ENCODE measurements at regions not wholly inside any gene's neighbourhood (a gene's known extent, or its start where the extent isn't known, plus 50 kb on each side); places are given as distances from the start of the nearest gene placed in this dataset.
A peak's percentile ranks its signal among the peaks of the same experiment; 100 is the strongest.

GRCh38 chr13:68523838-68524424 lies 1293.8 kb upstream of the PCDH9 start:
- TF ChIP-seq CTCF (IDR thresholded peaks at IDR 0.05; ENCODE audit: unreplicated experiment in 3 of 3): no peak
- Mint-ChIP-seq H3K9me3 (peaks cover 30% of the 10 kb centered on the region), H3K36me3 (ENCODE audit: low read depth) (no peaks in the 10 kb centered on the region), H3K4me3 (no peak overlapping the region), H3K27me3 (ENCODE audit: low read depth) (no peaks in the 10 kb centered on the region), H3K4me1 (no peaks in the 10 kb centered on the region), H3K27ac (no peak overlapping the region)

- no peaks in the 10 kb centered on the region for H3K4me1 Mint-ChIP-seq
- H3K27ac Mint-ChIP-seq: no peak overlapping the region
- H3K9me3 Mint-ChIP-seq: peaks cover 22% of the 10 kb centered on the region
- H3K4me3 Mint-ChIP-seq: no peak overlapping the region
- no peaks in the 10 kb centered on the region for H3K36me3 Mint-ChIP-seq (ENCODE audit: low read depth)
- no peaks in the 10 kb centered on the region for H3K27me3 Mint-ChIP-seq (ENCODE audit: low read depth)
- TF ChIP-seq CTCF (IDR thresholded peaks at IDR 0.05; ENCODE audit: unreplicated experiment in 3 of 3): no peak
Observed at GRCh38 chr13:68522184-68522583, 1292.0 kb upstream of the PCDH9 start.

GRCh38 chr13:68509734-68510621 lies 1279.8 kb upstream of the PCDH9 start:
- no peak for TF ChIP-seq CTCF (IDR thresholded peaks at IDR 0.05; ENCODE audit: unreplicated experiment in 3 of 3)
- Mint-ChIP-seq H3K36me3 (ENCODE audit: low read depth) (no peaks in the 10 kb centered on the region), H3K4me3 (no peak overlapping the region), H3K27ac (no peak overlapping the region), H3K9me3 (no peaks in the 10 kb centered on the region), H3K27me3 (ENCODE audit: low read depth) (no peaks in the 10 kb centered on the region), H3K4me1 (no peaks in the 10 kb centered on the region)

GRCh38 chr13:68506888-68507551 lies 1276.9 kb upstream of the PCDH9 start:
- Mint-ChIP-seq H3K36me3 (ENCODE audit: low read depth) (no peaks in the 10 kb centered on the region), H3K4me1 (no peaks in the 10 kb centered on the region), H3K9me3 (no peaks in the 10 kb centered on the region), H3K27ac (peak overlapping the region in 1 of 3 experiments; percentile 17), H3K4me3 (no peak overlapping the region), H3K27me3 (ENCODE audit: low read depth) (no peaks in the 10 kb centered on the region)
- no peak for TF ChIP-seq CTCF (IDR thresholded peaks at IDR 0.05; ENCODE audit: unreplicated experiment in 3 of 3)

- Mint-ChIP-seq H3K27me3 (ENCODE audit: low read depth) (no peaks in the 10 kb centered on the region), H3K4me1 (no peaks in the 10 kb centered on the region), H3K36me3 (ENCODE audit: low read depth) (no peaks in the 10 kb centered on the region), H3K4me3 (no peak overlapping the region), H3K27ac (no peak overlapping the region), H3K9me3 (no peaks in the 10 kb centered on the region)
- TF ChIP-seq CTCF (IDR thresholded peaks at IDR 0.05; ENCODE audit: unreplicated experiment in 3 of 3): no peak
Observed at GRCh38 chr13:68490594-68490993, 1260.5 kb upstream of the PCDH9 start.

Data from nephron (organoid).